IMR-90 (cell line): ENCODE measurements at regions not wholly inside any gene's neighbourhood (a gene's known extent, or its start where the extent isn't known, plus 50 kb on each side); places are given as distances from the start of the nearest gene placed in this dataset.

Experiments used
- ATAC-seq: fragments of 200-7000 bp; cut with Tn5 transposase; 2 replicates; pipeline ENCODE4 v1.9.1; 2020; ENCODE audit warnings: low read depth, mild to moderate bottlenecking, moderate library complexity
- BruUV-seq: library from RNA; stranded (reverse); fragments of 400-500 nt; replicated peaks from 2 replicates; lab custom pipeline; 2021; lab: Mats Ljungman, UMichigan
- CTCF ChIA-PET: fragments of 300-600 bp; formaldehyde crosslinking; extraction: SDS; loops from one replicate; lab custom pipeline; 2021; ENCODE audit warnings: antibody characterized with exemption; lab: Yijun Ruan, JAX
- POLR2A ChIA-PET: fragments of 300-600 bp; sonication (Branson Sonifier 250); formaldehyde crosslinking; loops from one replicate; lab custom pipeline; 2022; ENCODE audit warnings: antibody characterized with exemption; ENCODE audit not compliant: unreplicated experiment; lab: Charles Lee
- DNase-seq: peaks from one replicate; pipeline ENCODE4 v3.0.0; 2013
- H2AFZ ChIP-seq: replicated peaks from 2 replicates; pipeline ENCODE3; 2013; ENCODE audit warnings: low read length, mild to moderate bottlenecking; ENCODE audit not compliant: poor library complexity
- H2AK5ac ChIP-seq: 2 replicates; pipeline ENCODE4 v1.6.1; 2013; ENCODE audit warnings: low read depth, low read length, inconsistent platforms
- H2AK9ac ChIP-seq: replicated peaks from 2 replicates; pipeline ENCODE3; 2013; ENCODE audit warnings: mild to moderate bottlenecking, low read depth, low read length, moderate library complexity; ENCODE audit not compliant: poor library complexity
- H2BK120ac ChIP-seq: 2 replicates; pipeline ENCODE4 v1.6.1; 2013; ENCODE audit warnings: low read depth, low read length, inconsistent platforms
- H2BK15ac ChIP-seq: 3 replicates; pipeline ENCODE4 v1.6.1; 2013; ENCODE audit warnings: low read depth, low read length, inconsistent platforms
- H2BK20ac ChIP-seq: 2 replicates; pipeline ENCODE4 v1.6.1; 2013; ENCODE audit warnings: low read depth, mild to moderate bottlenecking, inconsistent platforms, low read length, moderate library complexity
- H2BK5ac ChIP-seq: 2 replicates; pipeline ENCODE4 v1.6.1; 2013; ENCODE audit warnings: mild to moderate bottlenecking, low read depth, low read length, inconsistent platforms; ENCODE audit not compliant: poor library complexity, severe bottlenecking
- H3K14ac ChIP-seq: replicated peaks from 2 replicates; pipeline ENCODE4 v1.6.1; 2013; ENCODE audit warnings: low read depth, low read length, inconsistent platforms
- H3K18ac ChIP-seq: 2 replicates; pipeline ENCODE4 v1.6.1; 2013; ENCODE audit warnings: low read depth, low read length, control low read depth
- H3K23ac ChIP-seq: 2 replicates; pipeline ENCODE4 v1.6.1; 2013; ENCODE audit warnings: low read depth, low read length, inconsistent platforms
- H3K27ac ChIP-seq: 2 replicates; pipeline ENCODE4 v1.5.1; 2013; ENCODE audit warnings: mild to moderate bottlenecking, control low read depth, low read length; ENCODE audit not compliant: insufficient read depth
- H3K27me3 ChIP-seq: 2 replicates; pipeline ENCODE4 v1.6.1; 2013; ENCODE audit warnings: low read length; ENCODE audit not compliant: control insufficient read depth, insufficient read depth
- H3K36me3 ChIP-seq: 2 replicates; pipeline ENCODE4 v1.6.1; 2013; ENCODE audit warnings: low read length, mixed read lengths; ENCODE audit not compliant: control insufficient read depth, insufficient read depth
- H3K4ac ChIP-seq: 2 replicates; pipeline ENCODE4 v1.6.1; 2013; ENCODE audit warnings: low read depth, low read length, inconsistent platforms
- H3K4me1 ChIP-seq: 2 replicates; pipeline ENCODE4 v1.6.1; 2013; ENCODE audit warnings: low read length, mixed read lengths; ENCODE audit not compliant: control insufficient read depth, insufficient read depth
- H3K4me2 ChIP-seq: 2 replicates; pipeline ENCODE4 v1.6.1; 2013; ENCODE audit warnings: low read depth, mild to moderate bottlenecking, control low read depth, low read length, moderate library complexity
- H3K4me3 ChIP-seq: 2 replicates; pipeline ENCODE4 v1.5.1; 2013; ENCODE audit warnings: low read depth, mild to moderate bottlenecking, control low read depth, low read length, moderate library complexity; ENCODE audit not compliant: insufficient read depth
- H3K56ac ChIP-seq: 2 replicates; pipeline ENCODE4 v1.6.1; 2013; ENCODE audit warnings: low read length, inconsistent platforms; ENCODE audit not compliant: insufficient read depth; ENCODE audit errors: extremely low read depth
- H3K79me1 ChIP-seq, 2 experiments: 2 replicates each; pipeline ENCODE4 v1.6.1; 2013; ENCODE audit warnings: low read length in 2 of 2, inconsistent platforms in 1 of 2, low read depth in 1 of 2
- H3K9ac ChIP-seq: 2 replicates; pipeline ENCODE4 v1.6.1; 2013; ENCODE audit warnings: low read depth, low read length, control low read depth
- H3K9me1 ChIP-seq: 2 replicates; pipeline ENCODE4 v1.6.1; 2013; ENCODE audit warnings: low read length, inconsistent platforms; ENCODE audit not compliant: insufficient read depth
- H3K9me3 ChIP-seq: 2 replicates; pipeline ENCODE4 v1.6.1; 2013; ENCODE audit warnings: low read length; ENCODE audit not compliant: control insufficient read depth, insufficient read depth
- H4K20me1 ChIP-seq: 2 replicates; pipeline ENCODE4 v1.6.1; 2013; ENCODE audit warnings: low read length, inconsistent platforms; ENCODE audit not compliant: insufficient read depth
- H4K5ac ChIP-seq: 2 replicates; pipeline ENCODE4 v1.6.1; 2013; ENCODE audit warnings: mild to moderate bottlenecking, low read depth, low read length, control low read depth
- H4K8ac ChIP-seq, 2 experiments: 2 replicates each; pipeline ENCODE4 v1.6.1; 2013; ENCODE audit warnings: low read depth in 2 of 2, low read length in 2 of 2, control low read depth in 1 of 2, inconsistent platforms in 1 of 2
- H4K91ac ChIP-seq: 2 replicates; pipeline ENCODE4 v1.6.1; 2013; ENCODE audit warnings: low read depth, low read length, inconsistent platforms; ENCODE audit not compliant: insufficient read depth
- BHLHE40 ChIP-seq: fragments of 150-350 bp; IDR thresholded peaks from 2 replicates; pipeline ENCODE4 v1.6.1; 2016; ENCODE audit warnings: mild to moderate bottlenecking, low read depth, low read length
- CEBPB ChIP-seq: IDR thresholded peaks from 2 replicates; pipeline ENCODE4 v1.6.1; 2012; ENCODE audit warnings: low read depth, low read length, improper control_type of control experiment
- FOS ChIP-seq: fragments of 150-350 bp; IDR thresholded peaks from 2 replicates; pipeline ENCODE4 v1.6.1; 2016; ENCODE audit warnings: low read depth, low read length
- MAFK ChIP-seq: IDR thresholded peaks from 2 replicates; pipeline ENCODE4 v1.6.1; 2012; ENCODE audit warnings: low read depth, low read length, improper control_type of control experiment
- MAZ ChIP-seq: IDR thresholded peaks from 2 replicates; pipeline ENCODE4 v1.6.1; 2012; ENCODE audit warnings: low read depth, mild to moderate bottlenecking, low read length, improper control_type of control experiment, moderate library complexity, borderline replicate concordance
- MXI1 ChIP-seq: IDR thresholded peaks from 2 replicates; pipeline ENCODE4 v1.6.1; 2012; ENCODE audit warnings: low read depth, mild to moderate bottlenecking, low read length, moderate library complexity, borderline replicate concordance
- NFE2L2 ChIP-seq: fragments of 150-350 bp; IDR thresholded peaks from 2 replicates; pipeline ENCODE4 v1.6.1; 2016; ENCODE audit warnings: low read depth, mild to moderate bottlenecking, low read length
- POLR2A ChIP-seq: IDR thresholded peaks from 2 replicates; pipeline ENCODE4 v1.6.1; 2012; ENCODE audit warnings: mild to moderate bottlenecking, low read depth, low read length
- RAD21 ChIP-seq: IDR thresholded peaks from 2 replicates; pipeline ENCODE4 v1.6.1; 2012; ENCODE audit warnings: low read length, improper control_type of control experiment
- RCOR1 ChIP-seq: IDR thresholded peaks from 2 replicates; pipeline ENCODE4 v1.6.1; 2012; ENCODE audit warnings: mild to moderate bottlenecking, low read length, improper control_type of control experiment; ENCODE audit not compliant: insufficient replicate concordance
- RFX5 ChIP-seq: IDR thresholded peaks from 2 replicates; pipeline ENCODE4 v1.8.0; 2012; ENCODE audit warnings: low read depth, mild to moderate bottlenecking, low read length, moderate library complexity
- SMC3 ChIP-seq: fragments of 150-350 bp; IDR thresholded peaks from 2 replicates; pipeline ENCODE4 v1.6.1; 2016; ENCODE audit warnings: low read depth, mild to moderate bottlenecking, antibody characterized with exemption, low read length, moderate library complexity
- WGBS, 2 experiments: methylation state at CpG; one replicate each; pipeline versions ENCODE4 v1.1.5 to v1.1.7; 2013; ENCODE audit warnings: missing lambda C conversion rate in 2 of 2; ENCODE audit not compliant: insufficient read length in 1 of 2; ENCODE audit errors: extremely low coverage in 2 of 2; 5-methylcytosine and 5-hydroxymethylcytosine counted together
- dilution Hi-C: fragments of 300-500 bp; cut with HindIII; formaldehyde crosslinking; loops from one replicate; pipeline ENCODE4 v1.14.3; 2018; ENCODE audit warnings: low sequenced_read_pairs; ENCODE audit not compliant: unreplicated experiment
- in situ Hi-C: fragments of 300-500 bp; cut with MboI; formaldehyde crosslinking; loops from 3 replicates; pipeline ENCODE4 v1.14.3; 2019; ENCODE audit warnings: low sequenced_read_pairs, inconsistent platforms, mixed read lengths
- intact Hi-C: fragments of 100-400 bp; cut with micrococcal nuclease; formaldehyde crosslinking; loops from 2 replicates; pipeline ENCODE4 v1.10.0; 2022
- TF ChIP-seq, protein P1 (sequence below): fragments of 150-350 bp; IDR thresholded peaks from 2 replicates; pipeline ENCODE4 v1.6.1; 2017; ENCODE audit warnings: mild to moderate bottlenecking, antibody characterized with exemption, low read length, low read depth
- TF ChIP-seq, protein P2 (sequence below): conservative IDR thresholded peaks from 2 replicates; pipeline ENCODE4 v1.5.1; 2012; ENCODE audit warnings: mild to moderate bottlenecking, low read depth, low read length, improper control_type of control experiment
- TF ChIP-seq, protein P3 (sequence below): fragments of 150-350 bp; IDR thresholded peaks from 2 replicates; pipeline ENCODE4 v1.6.1; 2016; ENCODE audit warnings: low read depth, mild to moderate bottlenecking, low read length, moderate library complexity, borderline replicate concordance

DNA sequence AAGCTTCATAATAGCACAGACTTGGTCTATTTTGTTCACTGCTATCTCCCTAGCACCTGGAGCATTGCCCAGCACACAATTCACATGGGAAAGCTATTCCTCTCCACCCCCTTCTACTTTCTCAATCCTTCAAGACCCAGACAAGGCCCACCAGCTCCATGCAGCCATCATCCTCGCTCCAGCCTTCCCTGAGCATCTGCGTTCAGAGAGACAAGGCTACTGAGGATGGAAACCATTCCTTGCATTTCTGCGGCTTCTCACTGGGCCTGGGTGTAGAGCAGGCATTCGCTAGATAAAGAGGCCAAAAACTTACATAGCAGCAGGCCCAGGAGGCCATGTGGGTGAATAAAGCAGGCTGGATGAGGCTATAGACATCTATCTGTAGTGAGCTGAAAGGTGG is 530.8 kb downstream of the BUD13 start:
- Histone ChIP-seq H3K36me3 (no peaks in the 10 kb centered on the region), H2AK9ac (no peak overlapping the region), H4K8ac (no peak overlapping the region), H3K4me3 (no peak overlapping the region), H3K9ac (no peak overlapping the region), H2BK5ac (no peak overlapping the region), H3K27me3 (no peaks in the 10 kb centered on the region), H3K79me1 (no peaks in the 10 kb centered on the region), H4K5ac (no peak overlapping the region), H3K56ac (no peak overlapping the region), H2BK120ac (no peak overlapping the region), H3K9me1 (no peaks in the 10 kb centered on the region), H3K4ac (no peak overlapping the region), H3K18ac (no peak overlapping the region), H3K4me2 (no peak overlapping the region), H3K4me1 (no peaks in the 10 kb centered on the region), H4K20me1 (no peaks in the 10 kb centered on the region), H2BK15ac (no peak overlapping the region), H3K27ac (no peak overlapping the region), H2AK5ac (no peak overlapping the region), H2AFZ (no peak overlapping the region), H3K23ac (no peak overlapping the region), H2BK20ac (no peak overlapping the region), H4K91ac (no peak overlapping the region), H3K14ac (no peak overlapping the region), H3K9me3 (no peaks in the 10 kb centered on the region)
- ChIA-PET CTCF (no interaction called here), POLR2A (no interaction called here)
- in situ Hi-C loops: no loop called here
- no CpG with 5 or more reads among the region's 4 CpGs for WGBS, 2 experiments
- no peak for TF ChIP-seq MAFK
- no peak for TF ChIP-seq SMC3
- TF ChIP-seq RFX5: no peak
- TF ChIP-seq, protein P1, sequence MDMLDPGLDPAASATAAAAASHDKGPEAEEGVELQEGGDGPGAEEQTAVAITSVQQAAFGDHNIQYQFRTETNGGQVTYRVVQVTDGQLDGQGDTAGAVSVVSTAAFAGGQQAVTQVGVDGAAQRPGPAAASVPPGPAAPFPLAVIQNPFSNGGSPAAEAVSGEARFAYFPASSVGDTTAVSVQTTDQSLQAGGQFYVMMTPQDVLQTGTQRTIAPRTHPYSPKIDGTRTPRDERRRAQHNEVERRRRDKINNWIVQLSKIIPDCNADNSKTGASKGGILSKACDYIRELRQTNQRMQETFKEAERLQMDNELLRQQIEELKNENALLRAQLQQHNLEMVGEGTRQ: no peak
- no peak for TF ChIP-seq POLR2A
- TF ChIP-seq RCOR1: no peak
- TF ChIP-seq, protein P2, sequence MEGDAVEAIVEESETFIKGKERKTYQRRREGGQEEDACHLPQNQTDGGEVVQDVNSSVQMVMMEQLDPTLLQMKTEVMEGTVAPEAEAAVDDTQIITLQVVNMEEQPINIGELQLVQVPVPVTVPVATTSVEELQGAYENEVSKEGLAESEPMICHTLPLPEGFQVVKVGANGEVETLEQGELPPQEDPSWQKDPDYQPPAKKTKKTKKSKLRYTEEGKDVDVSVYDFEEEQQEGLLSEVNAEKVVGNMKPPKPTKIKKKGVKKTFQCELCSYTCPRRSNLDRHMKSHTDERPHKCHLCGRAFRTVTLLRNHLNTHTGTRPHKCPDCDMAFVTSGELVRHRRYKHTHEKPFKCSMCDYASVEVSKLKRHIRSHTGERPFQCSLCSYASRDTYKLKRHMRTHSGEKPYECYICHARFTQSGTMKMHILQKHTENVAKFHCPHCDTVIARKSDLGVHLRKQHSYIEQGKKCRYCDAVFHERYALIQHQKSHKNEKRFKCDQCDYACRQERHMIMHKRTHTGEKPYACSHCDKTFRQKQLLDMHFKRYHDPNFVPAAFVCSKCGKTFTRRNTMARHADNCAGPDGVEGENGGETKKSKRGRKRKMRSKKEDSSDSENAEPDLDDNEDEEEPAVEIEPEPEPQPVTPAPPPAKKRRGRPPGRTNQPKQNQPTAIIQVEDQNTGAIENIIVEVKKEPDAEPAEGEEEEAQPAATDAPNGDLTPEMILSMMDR: no peak
- TF ChIP-seq FOS: no peak
- no peak for TF ChIP-seq BHLHE40
- TF ChIP-seq, protein P3, sequence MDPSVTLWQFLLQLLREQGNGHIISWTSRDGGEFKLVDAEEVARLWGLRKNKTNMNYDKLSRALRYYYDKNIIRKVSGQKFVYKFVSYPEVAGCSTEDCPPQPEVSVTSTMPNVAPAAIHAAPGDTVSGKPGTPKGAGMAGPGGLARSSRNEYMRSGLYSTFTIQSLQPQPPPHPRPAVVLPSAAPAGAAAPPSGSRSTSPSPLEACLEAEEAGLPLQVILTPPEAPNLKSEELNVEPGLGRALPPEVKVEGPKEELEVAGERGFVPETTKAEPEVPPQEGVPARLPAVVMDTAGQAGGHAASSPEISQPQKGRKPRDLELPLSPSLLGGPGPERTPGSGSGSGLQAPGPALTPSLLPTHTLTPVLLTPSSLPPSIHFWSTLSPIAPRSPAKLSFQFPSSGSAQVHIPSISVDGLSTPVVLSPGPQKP: no peak
- no peak for TF ChIP-seq MXI1
- no peak for TF ChIP-seq MAZ
- TF ChIP-seq RAD21: no peak
- TF ChIP-seq CEBPB: no peak
- TF ChIP-seq NFE2L2: no peak
- intact Hi-C loops: no loop called here
- BruUV-seq: no TSS peak
- dilution Hi-C loops: no loop called here
- no peak for ATAC-seq
- no peak for DNase-seq
